ENCODE measurements at regions not wholly inside any gene's neighbourhood (a gene's known extent, or its start where the extent isn't known, plus 50 kb on each side); places are given as distances from the start of the nearest gene placed in this dataset.
"Not testable (repeated sequence)": the region's sequence is repeated elsewhere in the genome, so short reads cannot be mapped to it uniquely, and the experiment has no call there.

DNA sequence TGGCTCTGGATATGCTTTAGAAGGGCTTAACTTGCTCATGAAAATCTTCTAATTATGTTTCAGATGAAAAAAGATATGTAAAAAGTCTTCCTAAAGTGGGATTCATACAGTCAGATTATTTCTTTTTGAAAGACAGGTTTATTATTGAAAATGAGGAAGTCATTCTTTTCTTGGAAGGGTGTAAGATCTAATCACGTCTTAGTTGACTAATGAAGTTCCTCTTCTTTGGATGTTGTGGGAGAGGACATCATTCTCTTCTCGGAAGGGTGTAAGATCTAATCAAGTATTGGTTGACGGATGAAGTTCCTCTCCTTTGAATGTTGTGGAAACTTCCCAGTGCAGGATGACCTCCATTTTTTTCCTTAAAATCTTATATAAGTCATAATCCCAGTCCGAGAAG, 74.9 kb downstream of the ALG10 start:
- DNase-seq: no peak

DNA sequence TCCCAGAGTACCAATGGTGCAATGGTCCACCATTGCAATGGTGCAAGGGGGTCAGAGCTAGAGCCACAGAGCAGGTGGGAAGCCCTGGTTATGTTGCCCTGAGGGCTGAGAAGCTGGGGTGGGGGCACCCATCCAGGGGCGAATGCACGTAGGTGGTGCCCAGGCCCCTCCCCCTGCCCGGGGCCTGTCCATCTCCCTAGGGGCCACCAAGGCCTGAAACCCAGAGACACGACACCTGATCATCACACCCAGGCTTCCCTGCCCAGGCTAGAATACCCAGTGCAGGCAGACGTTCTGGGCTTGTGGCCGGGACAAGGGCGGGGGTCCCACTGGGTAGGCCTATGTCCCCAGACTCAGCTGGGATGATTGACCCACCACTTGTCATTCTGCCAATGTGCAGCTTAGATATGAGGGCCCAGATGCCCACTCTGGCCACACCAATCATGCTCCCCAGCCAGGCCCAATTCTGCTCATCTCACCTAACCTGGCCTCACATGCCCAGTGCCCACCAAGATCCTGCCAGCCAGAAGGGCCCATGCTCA, 83.2 kb downstream of the ALG10 start:
- DNase-seq: no peak

DNA sequence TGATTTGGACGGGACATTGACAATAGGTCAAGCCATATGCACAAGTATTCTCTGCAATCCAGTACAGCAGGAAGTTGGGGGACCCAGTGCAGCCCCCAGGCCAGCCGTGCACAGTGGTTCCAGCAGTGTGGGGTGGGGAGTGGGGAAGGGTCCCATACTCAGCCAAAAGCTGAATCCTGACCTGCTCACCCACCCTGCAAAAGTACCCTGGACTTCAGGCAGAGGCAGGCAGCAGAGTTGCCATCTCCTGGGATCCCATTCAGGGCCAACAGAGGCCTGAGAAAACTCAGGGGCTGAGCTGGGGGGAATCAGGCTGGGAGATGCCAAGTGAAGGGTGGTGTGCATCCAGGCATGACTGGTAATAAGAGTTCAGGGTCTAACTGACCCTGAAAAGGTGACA, 83.9 kb downstream of the ALG10 start:
- DNase-seq: no peak

GRCh38 chr12:34107016-34107415, 84.7 kb downstream of the ALG10 start:
- no peak for DNase-seq

GRCh38 chr12:34107781-34108404, 85.6 kb downstream of the ALG10 start:
- no peak for DNase-seq

- no peak for DNase-seq
Observed at GRCh38 chr12:34108405-34108803, 86.1 kb downstream of the ALG10 start.

DNA sequence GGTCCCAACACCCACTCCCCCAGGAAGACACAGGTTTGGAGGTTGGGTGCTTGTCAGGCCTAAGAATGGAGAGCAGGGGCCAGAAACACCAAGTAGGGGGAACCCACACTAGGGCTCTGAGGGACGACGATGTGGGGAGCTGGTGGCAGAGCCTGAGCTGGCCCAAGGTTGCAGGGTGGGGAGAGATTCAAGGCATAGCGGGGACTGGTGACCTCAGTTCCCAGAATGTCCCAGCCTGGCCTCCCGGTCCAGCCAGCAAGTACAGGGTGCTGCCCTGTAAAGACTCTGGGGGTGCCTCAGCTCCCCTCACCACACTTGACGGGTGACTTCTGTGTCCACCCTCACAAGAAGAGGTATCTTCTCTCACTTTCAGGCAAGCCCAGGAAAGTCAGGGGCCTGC, 86.7 kb downstream of the ALG10 start:
- no peak for DNase-seq

DNA sequence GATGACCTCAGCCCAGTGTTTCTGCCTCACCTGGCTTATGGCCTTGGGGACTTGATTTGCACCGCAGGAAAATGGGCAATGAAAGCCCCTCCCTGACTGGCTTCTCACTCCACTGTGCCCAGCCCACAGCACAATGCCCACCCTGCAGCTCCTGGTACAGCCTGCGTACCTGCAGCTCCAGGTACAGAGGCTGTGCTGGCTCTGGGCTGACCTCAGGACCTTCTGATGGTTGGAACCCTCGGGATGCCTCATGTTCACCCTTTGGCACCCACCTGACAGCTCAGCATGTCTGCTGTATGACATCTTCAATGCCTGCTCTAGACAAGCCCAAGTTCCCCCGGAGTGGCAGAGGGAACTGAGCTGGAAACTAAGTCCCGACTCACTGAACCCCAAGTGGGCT, 87.1 kb downstream of the ALG10 start:
- no peak for DNase-seq

DNA sequence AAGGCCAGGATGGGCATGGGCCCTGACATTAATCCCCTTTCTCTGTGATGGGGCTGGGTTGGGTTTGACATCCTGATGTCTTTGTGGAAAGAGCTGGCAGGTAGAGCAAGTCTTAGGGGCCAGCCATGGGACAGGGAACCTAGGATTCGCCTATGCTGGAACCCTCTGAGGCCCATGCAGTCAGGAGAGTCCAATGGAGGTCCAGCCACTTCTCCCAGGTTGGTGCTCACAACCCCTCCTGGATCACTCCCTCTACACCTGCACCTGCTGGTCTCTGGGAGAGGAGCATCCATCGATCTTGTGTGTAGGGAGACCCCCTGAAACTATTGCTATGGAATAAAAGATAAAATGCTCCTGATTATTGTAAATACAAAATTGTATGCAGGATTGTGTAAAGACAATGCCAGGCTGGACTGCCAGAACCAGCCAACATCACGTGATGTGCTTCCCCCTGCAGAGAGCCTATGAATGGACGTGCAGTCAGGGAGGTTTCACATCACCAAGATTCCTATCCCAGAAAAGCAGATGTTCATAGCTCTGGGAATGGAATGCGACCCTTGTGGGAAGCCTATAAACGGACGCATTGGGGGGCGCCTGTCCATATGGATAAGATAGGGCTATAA, 87.7 kb downstream of the ALG10 start:
- not testable (repeated sequence) for DNase-seq

DNA sequence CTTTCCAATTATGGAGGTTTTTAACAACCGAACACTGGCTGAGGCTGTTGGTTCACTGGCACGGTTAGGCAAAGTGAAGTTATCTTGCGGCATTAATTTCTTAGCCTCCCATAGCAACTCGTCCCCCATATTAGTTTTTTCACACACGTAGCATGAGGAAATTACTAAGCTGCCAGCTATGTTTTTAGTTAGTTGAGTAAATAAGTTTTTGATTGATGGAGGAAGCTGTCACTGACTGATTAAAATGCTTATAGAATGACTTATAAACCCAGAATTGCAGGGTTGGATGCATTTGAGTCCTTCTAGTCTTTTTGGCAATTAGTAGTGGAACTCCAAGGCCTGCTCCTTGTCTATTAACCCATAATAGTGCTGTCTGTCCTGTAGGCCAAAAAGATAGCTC, 97.1 kb downstream of the ALG10 start:
- DNase-seq: no peak

DNA sequence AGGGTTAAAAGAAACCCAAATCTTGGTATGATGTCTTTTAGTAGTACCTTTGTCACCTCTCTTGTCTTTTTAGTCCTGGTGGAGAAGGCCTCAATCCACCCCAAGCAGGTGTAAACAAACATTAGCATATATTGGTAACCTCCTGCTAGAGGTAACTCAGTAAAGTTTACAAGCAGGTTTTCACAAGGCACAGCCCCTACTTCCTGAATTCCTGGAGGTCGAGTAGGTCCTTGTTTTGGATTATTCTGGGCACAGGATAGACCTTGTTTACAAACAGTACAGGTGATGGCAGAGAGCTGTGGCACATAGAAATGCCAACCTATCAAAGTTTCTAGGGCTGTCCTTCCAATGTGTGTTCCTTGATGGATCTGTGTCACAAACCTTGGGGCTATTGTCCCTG, 99.1 kb downstream of the ALG10 start:
- DNase-seq: no peak

DNA sequence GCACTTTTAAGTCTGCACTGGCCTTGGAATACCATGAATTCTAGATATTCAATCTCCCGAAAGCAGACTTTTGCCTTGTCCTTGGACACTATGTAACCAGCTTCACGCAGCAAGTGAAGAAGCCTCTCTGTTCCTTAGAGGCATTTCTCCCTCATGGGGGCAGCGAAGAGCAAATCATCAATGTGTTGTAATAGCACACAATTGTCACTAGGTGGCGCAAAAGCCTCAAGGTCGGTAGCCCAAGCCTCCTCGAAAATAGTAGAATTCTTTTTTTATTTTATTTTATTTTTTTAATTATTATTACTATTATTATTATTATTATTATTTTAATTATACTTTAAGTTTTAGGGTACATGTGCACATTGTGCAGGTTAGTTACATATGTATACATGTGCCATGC, 100.8 kb downstream of the ALG10 start:
- peak; percentile 28 for DNase-seq

- DNase-seq: no peak
Observed at GRCh38 chr12:34124608-34125007, 102.3 kb downstream of the ALG10 start.

DNA sequence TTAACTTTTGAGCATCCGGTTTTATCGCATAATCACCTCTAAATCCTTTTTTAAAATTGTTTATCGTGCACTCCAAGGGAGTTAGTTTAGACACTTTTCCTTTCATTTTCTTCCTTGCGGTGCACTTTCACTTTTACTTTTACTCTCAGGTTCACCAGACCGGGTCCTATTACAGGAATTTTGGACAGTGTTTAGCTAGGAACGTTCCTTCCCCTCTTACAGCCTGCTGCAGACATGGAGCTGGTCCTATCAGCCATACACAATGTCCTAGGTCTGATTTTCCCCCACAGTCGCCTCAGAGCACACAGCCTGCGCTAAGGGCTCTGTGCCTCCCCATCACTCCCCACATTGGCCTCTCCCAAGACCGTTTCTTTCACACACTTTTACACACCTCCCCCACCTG, 103.9 kb downstream of the ALG10 start:
- no peak for DNase-seq

GRCh38 chr12:34126805-34127204, 104.5 kb downstream of the ALG10 start:
- DNase-seq: no peak

- not testable (repeated sequence) for DNase-seq
Observed at GRCh38 chr12:34127379-34127778, 105.1 kb downstream of the ALG10 start.

- no peak for DNase-seq
Observed at GRCh38 chr12:34142430-34142829, 120.1 kb downstream of the ALG10 start.

DNA sequence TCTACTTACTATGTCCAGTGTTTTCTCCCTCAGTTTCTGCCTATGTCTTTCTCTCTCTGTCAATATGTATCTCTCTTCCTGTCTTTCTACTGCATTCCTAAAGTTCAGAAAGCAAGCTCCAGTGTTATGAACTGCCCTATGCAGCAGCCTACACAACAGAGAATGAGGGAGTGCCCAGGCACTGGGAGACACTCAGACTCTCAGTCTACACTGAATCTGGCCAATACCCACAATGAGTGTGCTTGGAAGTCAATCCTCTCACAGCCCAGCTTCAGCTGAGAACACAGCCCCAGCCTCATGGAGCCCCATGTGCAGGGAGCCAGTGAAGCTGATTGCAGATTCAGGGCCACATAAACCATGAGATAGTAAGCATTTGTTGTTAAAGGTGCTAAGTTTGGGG, 128.7 kb downstream of the ALG10 start:
- no peak for DNase-seq

DNA sequence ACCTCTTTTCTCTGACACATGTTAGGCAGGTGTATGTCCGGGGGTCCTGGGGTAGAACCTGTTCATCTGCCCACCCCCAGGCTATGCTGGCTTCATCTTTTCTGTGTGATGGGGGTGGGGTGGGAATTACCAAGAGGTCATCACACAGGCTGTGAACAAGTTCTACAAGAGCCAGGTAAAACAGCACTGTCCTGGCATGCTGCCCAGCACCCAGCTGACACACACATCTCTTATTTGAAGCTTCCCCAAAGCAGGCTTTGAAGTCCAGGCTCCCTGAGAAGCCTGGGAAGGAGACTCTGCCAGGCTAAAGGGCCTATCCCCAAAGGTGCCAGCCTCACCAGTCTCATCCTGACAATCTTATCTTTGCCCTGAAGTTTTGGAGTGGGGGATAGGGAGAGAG, 141.1 kb downstream of the ALG10 start:
- no peak for DNase-seq

- no peak for DNase-seq
Observed at GRCh38 chr12:34166427-34167060, 144.2 kb downstream of the ALG10 start.

DNA sequence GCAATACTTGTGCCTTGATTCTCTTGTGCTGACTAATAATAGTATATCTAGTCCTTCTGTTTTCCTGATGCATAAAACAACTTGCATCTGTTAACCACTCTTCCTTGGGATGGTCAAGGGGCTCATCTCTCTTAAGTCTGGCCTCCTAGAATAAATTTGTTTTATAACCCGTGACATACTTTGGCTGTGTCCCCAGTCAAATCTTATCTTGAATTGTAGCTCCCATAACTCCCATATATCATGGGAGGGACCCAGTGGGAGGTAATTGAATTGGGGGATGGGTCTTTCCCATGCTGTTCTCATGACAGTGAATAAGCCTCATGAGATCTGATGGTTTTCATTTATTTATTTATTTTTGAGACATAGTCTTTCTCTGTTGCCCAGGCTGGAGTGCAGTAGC, 146.2 kb downstream of the ALG10 start:
- DNase-seq: not testable (repeated sequence)

- no peak for DNase-seq
Observed at GRCh38 chr12:34186492-34186891, 164.2 kb downstream of the ALG10 start.

- no peak for DNase-seq
Observed at GRCh38 chr12:34188974-34189373, 166.7 kb downstream of the ALG10 start.

DNA sequence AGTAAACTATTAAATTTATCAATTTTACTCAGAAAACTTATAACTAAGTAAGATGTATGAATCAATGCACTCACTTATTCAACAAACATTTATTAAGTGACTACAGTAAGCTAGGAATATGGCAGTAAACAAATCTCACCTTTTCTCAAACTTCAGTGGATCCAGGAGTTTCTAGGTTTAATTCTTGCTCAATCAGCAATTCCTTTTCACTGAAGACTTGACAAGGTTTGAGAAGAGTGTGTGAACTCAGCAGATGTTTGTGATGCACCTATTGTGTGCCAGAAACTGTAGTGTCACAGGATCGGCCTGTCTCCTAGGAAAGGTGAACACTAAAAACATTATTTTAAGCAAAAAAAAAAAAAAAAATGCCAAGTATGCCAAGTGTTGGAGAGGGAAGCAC, 167.8 kb downstream of the ALG10 start:
- DNase-seq: no peak

Measured in activated effector memory CD4-positive, alpha-beta T cell treated with Interleukin-2 at 50 U/mL for 16 hours (primary cell).